Effector CD8-positive, alpha-beta T cell (primary cell): ENCODE measurements at regions not wholly inside any gene's neighbourhood (a gene's known extent, or its start where the extent isn't known, plus 50 kb on each side); places are given as distances from the start of the nearest gene placed in this dataset.

ENCODE experiments used
- DNase-seq: peaks from one replicate; lab custom pipeline; 2025; lab: John Stamatoyannopoulos, UW

- no peak for DNase-seq
Observed at GRCh38 chr1:4422504-4423289, 231.7 kb upstream of the AJAP1 start.

GRCh38 chr1:4424254-4424653, 230.2 kb upstream of the AJAP1 start:
- DNase-seq: no peak

GRCh38 chr1:4424766-4425165, 229.6 kb upstream of the AJAP1 start:
- no peak for DNase-seq

GRCh38 chr1:4425892-4426291, 228.5 kb upstream of the AJAP1 start:
- DNase-seq: no peak

- DNase-seq: no peak
Observed at GRCh38 chr1:4428711-4429110, 225.7 kb upstream of the AJAP1 start.

GRCh38 chr1:4430406-4431365, 223.7 kb upstream of the AJAP1 start:
- no peak for DNase-seq

GRCh38 chr1:4431491-4431890, 222.9 kb upstream of the AJAP1 start:
- DNase-seq: no peak

- DNase-seq: no peak
Observed at GRCh38 chr1:4433075-4433474, 221.3 kb upstream of the AJAP1 start.

GRCh38 chr1:4444086-4444485, 210.3 kb upstream of the AJAP1 start:
- DNase-seq: no peak

GRCh38 chr1:4447778-4448420, 206.5 kb upstream of the AJAP1 start:
- no peak for DNase-seq

GRCh38 chr1:4449972-4450371, 204.4 kb upstream of the AJAP1 start:
- DNase-seq: no peak

- no peak for DNase-seq
Observed at GRCh38 chr1:4452701-4453100, 201.7 kb upstream of the AJAP1 start.

GRCh38 chr1:4460052-4460451, 194.4 kb upstream of the AJAP1 start:
- DNase-seq: no peak

GRCh38 chr1:4460651-4461050, 193.8 kb upstream of the AJAP1 start:
- no peak for DNase-seq

- DNase-seq: no peak
Observed at GRCh38 chr1:4461726-4462290, 192.6 kb upstream of the AJAP1 start.

- DNase-seq: no peak
Observed at GRCh38 chr1:4462831-4463484, 191.5 kb upstream of the AJAP1 start.

GRCh38 chr1:4463631-4464030, 190.8 kb upstream of the AJAP1 start:
- no peak for DNase-seq

- DNase-seq: no peak
Observed at GRCh38 chr1:4464478-4464877, 189.9 kb upstream of the AJAP1 start.

GRCh38 chr1:4467241-4467640, 187.2 kb upstream of the AJAP1 start:
- no peak for DNase-seq

- DNase-seq: no peak
Observed at GRCh38 chr1:4468386-4468785, 186.0 kb upstream of the AJAP1 start.

- DNase-seq: no peak
Observed at GRCh38 chr1:4468804-4469514, 185.4 kb upstream of the AJAP1 start.
